Frontal cortex (tissue), 3 donors: ENCODE measurements at regions not wholly inside any gene's neighbourhood (a gene's known extent, or its start where the extent isn't known, plus 50 kb on each side); places are given as distances from the start of the nearest gene placed in this dataset.
"Not testable (repeated sequence)": the region's sequence is repeated elsewhere in the genome, so short reads cannot be mapped to it uniquely, and the experiment has no call there.

ENCODE experiments used
- DNase-seq, 2 donors: peaks; one replicate each; pipeline ENCODE4 v3.0.0; 2012; ENCODE audit warnings: low spot score in 2 of 2
- FAIRE-seq: peaks from 2 replicates; lab custom pipeline; 2012; peaks lifted over from hg19 to GRCh38; lab: Jason Lieb, UNC
- donor health status: control.
- donor health status: control.
- donor health status: control.

GRCh38 chr4:100340512-100341485, 150.5 kb upstream of the DDIT4L start:
- FAIRE-seq, result no peak
- DNase-seq, result no peak

GRCh38 chr4:100339870-100340269, 149.6 kb upstream of the DDIT4L start:
- FAIRE-seq, result no peak
- no peak for DNase-seq

GRCh38 chr4:100333491-100333890, 143.2 kb upstream of the DDIT4L start:
- not testable (repeated sequence) for FAIRE-seq, DNase-seq

GRCh38 chr4:100317032-100317864, 127.0 kb upstream of the DDIT4L start:
- FAIRE-seq, result peak; percentile 6
- no peak for DNase-seq

GRCh38 chr4:100314057-100314456, 123.8 kb upstream of the DDIT4L start:
- DNase-seq (no peak), FAIRE-seq (no peak)

- FAIRE-seq, result no peak
Observed at GRCh38 chr4:100312615-100313350, 122.5 kb upstream of the DDIT4L start.

GRCh38 chr4:100311181-100311580, 120.9 kb upstream of the DDIT4L start:
- FAIRE-seq, result no peak

More at GRCh38 chr4:100312615-100313350, 122.5 kb upstream of the DDIT4L start:
- no peak for DNase-seq

GRCh38 chr4:100306018-100306417, 115.8 kb upstream of the DDIT4L start:
- FAIRE-seq, result no peak
- DNase-seq, result no peak

More at GRCh38 chr4:100311181-100311580, 120.9 kb upstream of the DDIT4L start:
- DNase-seq, result no peak

GRCh38 chr4:100302061-100303026, 112.1 kb upstream of the DDIT4L start:
- no peak for FAIRE-seq
- no peak for DNase-seq

GRCh38 chr4:100299046-100299840, 109.0 kb upstream of the DDIT4L start:
- FAIRE-seq (no peak), DNase-seq (no peak)

- no peak for FAIRE-seq
- DNase-seq, result no peak
Observed at GRCh38 chr4:100295792-100296191, 105.5 kb upstream of the DDIT4L start.

- DNase-seq, result no peak
- FAIRE-seq, result no peak
Observed at GRCh38 chr4:100294356-100294755, 104.1 kb upstream of the DDIT4L start.

- DNase-seq (no peak), FAIRE-seq (no peak)
Observed at GRCh38 chr4:100290585-100290984, 100.3 kb upstream of the DDIT4L start.

- FAIRE-seq (no peak), DNase-seq (no peak)
Observed at GRCh38 chr4:100289946-100290345, 99.7 kb upstream of the DDIT4L start.

GRCh38 chr4:100289530-100289888, 99.2 kb upstream of the DDIT4L start:
- FAIRE-seq (no peak), DNase-seq (no peak)

- no peak for DNase-seq
- FAIRE-seq, result no peak
Observed at GRCh38 chr4:100288811-100289529, 98.7 kb upstream of the DDIT4L start.

- FAIRE-seq (no peak), DNase-seq (no peak)
Observed at GRCh38 chr4:100288161-100288560, 97.9 kb upstream of the DDIT4L start.
